ENCODE measurements at regions not wholly inside any gene's neighbourhood (a gene's known extent, or its start where the extent isn't known, plus 50 kb on each side); places are given as distances from the start of the nearest gene placed in this dataset.

DNA sequence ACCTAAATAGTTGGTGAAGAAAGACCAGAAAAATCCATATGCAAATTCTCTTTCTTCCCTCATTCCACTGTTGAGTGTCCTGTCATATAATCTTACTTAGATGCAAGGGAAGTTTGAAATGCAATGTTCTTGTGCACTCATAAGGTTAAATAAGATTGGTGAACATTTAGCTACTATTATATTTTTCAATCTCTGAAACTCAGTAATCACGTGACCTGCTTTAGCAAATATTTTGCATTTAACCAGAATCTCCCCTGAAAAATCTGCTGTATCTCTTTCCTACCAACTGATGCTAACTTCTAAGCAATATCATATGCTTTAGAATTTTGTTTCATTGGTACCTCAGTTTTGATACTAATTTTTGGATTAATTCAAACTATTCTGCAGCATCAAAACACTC lies 533.2 kb downstream of the RIT2 start:
- CTCF ChIA-PET (ENCODE audit: low intra/inter-chr PET ratio) = no interaction called here
- no peaks in the 10 kb centered on the region for H4K20me1 ChIP-seq (replicated peaks; ENCODE audit: control insufficient read depth, insufficient read depth, low read length)
- in situ Hi-C loops (cut with MboI) = no loop called here
- H2AFZ ChIP-seq (ENCODE audit: low read depth, low read length) = no peak overlapping the region
- H3K9ac ChIP-seq (ENCODE audit: insufficient read depth in 1 of 2, low read depth in 2 of 2, low read length in 2 of 2) = no peak overlapping the region
- BruUV-seq (replicated peaks) = no TSS peak
- 0% methylated on average over 1 of the region's 1 CpG for WGBS (ENCODE audit: insufficient coverage, low coverage, missing lambda C conversion rate)
- no peak for ATAC-seq
- TF ChIP-seq MEF2D (tag; conservative IDR thresholded peaks at IDR 0.05; ENCODE audit: low read depth) = no peak
- TF ChIP-seq, protein P1, sequence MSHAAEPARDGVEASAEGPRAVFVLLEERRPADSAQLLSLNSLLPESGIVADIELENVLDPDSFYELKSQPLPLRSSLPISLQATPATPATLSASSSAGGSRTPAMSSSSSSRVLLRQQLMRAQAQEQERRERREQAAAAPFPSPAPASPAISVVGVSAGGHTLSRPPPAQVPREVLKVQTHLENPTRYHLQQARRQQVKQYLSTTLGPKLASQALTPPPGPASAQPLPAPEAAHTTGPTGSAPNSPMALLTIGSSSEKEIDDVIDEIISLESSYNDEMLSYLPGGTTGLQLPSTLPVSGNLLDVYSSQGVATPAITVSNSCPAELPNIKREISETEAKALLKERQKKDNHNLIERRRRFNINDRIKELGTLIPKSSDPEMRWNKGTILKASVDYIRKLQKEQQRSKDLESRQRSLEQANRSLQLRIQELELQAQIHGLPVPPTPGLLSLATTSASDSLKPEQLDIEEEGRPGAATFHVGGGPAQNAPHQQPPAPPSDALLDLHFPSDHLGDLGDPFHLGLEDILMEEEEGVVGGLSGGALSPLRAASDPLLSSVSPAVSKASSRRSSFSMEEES (CRISPR knock-in tag; IDR thresholded peaks at IDR 0.05) = peak; percentile 76
- no peaks in the 10 kb centered on the region for H3K79me2 ChIP-seq (ENCODE audit: control insufficient read depth, insufficient read depth, low read length)
- no peaks in the 10 kb centered on the region for H3K4me1 ChIP-seq (replicated peaks in 1 of 2; ENCODE audit: control insufficient read depth in 2 of 2, insufficient read depth in 2 of 2, low read length in 2 of 2)
- no peak overlapping the region for H3K4me2 ChIP-seq (ENCODE audit: insufficient read depth, low read length)
- DNase-seq (ENCODE audit: extremely low read depth in 1 of 4, low spot score in 3 of 4) = no peak
- intact Hi-C loops (cut with micrococcal nuclease) = no loop called here
- H3K27me3 ChIP-seq (ENCODE audit: control insufficient read depth in 2 of 2, insufficient read depth in 2 of 2, low read length in 2 of 2) = no peaks in the 10 kb centered on the region
- POLR2A ChIA-PET = no interaction called here
- no peak for FAIRE-seq
- no peaks in the 10 kb centered on the region for H3K36me3 ChIP-seq (ENCODE audit: control insufficient read depth, insufficient read depth, low read length)
- no peak overlapping the region for H3K27ac ChIP-seq (ENCODE audit: extremely low read depth, low read depth, low read length)
- H3K9me1 ChIP-seq (ENCODE audit: control insufficient read depth, insufficient read depth, low read length) = no peaks in the 10 kb centered on the region
- H3K9me3 ChIP-seq (replicated peaks; ENCODE audit: control insufficient read depth, insufficient read depth, low read depth, low read length) = no peaks in the 10 kb centered on the region
- H3K4me3 ChIP-seq = no peak overlapping the region

- 0% methylated on average over 1 of the region's 1 CpG for WGBS (ENCODE audit: insufficient coverage, low coverage, missing lambda C conversion rate)
- Histone ChIP-seq H3K4me2 (ENCODE audit: insufficient read depth, low read length) (no peak overlapping the region), H3K36me3 (ENCODE audit: control insufficient read depth, insufficient read depth, low read length) (no peaks in the 10 kb centered on the region), H3K27me3 (ENCODE audit: control insufficient read depth in 2 of 2, insufficient read depth in 2 of 2, low read length in 2 of 2) (no peaks in the 10 kb centered on the region), H3K4me1 (replicated peaks in 1 of 2; ENCODE audit: control insufficient read depth in 2 of 2, insufficient read depth in 2 of 2, low read length in 2 of 2) (no peaks in the 10 kb centered on the region), H3K79me2 (ENCODE audit: control insufficient read depth, insufficient read depth, low read length) (no peaks in the 10 kb centered on the region), H3K27ac (ENCODE audit: extremely low read depth, low read depth, low read length) (no peak overlapping the region), H3K9ac (ENCODE audit: insufficient read depth in 1 of 2, low read depth in 2 of 2, low read length in 2 of 2) (no peak overlapping the region), H3K4me3 (no peak overlapping the region), H3K9me3 (replicated peaks; ENCODE audit: control insufficient read depth, insufficient read depth, low read depth, low read length) (no peaks in the 10 kb centered on the region), H2AFZ (ENCODE audit: low read depth, low read length) (no peak overlapping the region), H3K9me1 (ENCODE audit: control insufficient read depth, insufficient read depth, low read length) (no peaks in the 10 kb centered on the region), H4K20me1 (replicated peaks; ENCODE audit: control insufficient read depth, insufficient read depth, low read length) (no peaks in the 10 kb centered on the region)
- FAIRE-seq = no peak
- ATAC-seq = no peak
- POLR2A ChIA-PET = interaction anchor here (0.7 kb wide), 1 partner anchor 33 kb away, joined by 4 read pairs; no protein-coding TSS in a partner anchor
- DNase-seq (ENCODE audit: extremely low read depth in 1 of 4, low spot score in 3 of 4) = no peak
- CTCF ChIA-PET (ENCODE audit: low intra/inter-chr PET ratio) = no interaction called here
- intact Hi-C loops (cut with micrococcal nuclease) = no loop called here
- no TSS peak for BruUV-seq (replicated peaks)
- in situ Hi-C loops (cut with MboI) = no loop called here
- TF ChIP-seq HMG20B (CRISPR knock-in tag; IDR thresholded peaks at IDR 0.05) (no peak), ZNF644 (tag; IDR thresholded peaks at IDR 0.05; ENCODE audit: low read depth) (no peak), LCOR (CRISPR knock-in tag; IDR thresholded peaks at IDR 0.05) (no peak), ZFX (CRISPR knock-in tag; IDR thresholded peaks at IDR 0.05) (no peak), MIER1 (IDR thresholded peaks at IDR 0.05; ENCODE audit: low read depth) (no peak), TEAD1 (CRISPR knock-in tag; IDR thresholded peaks at IDR 0.05) (no peak), ZBTB5 (IDR thresholded peaks at IDR 0.05) (no peak), ZNF280B (CRISPR knock-in tag; IDR thresholded peaks at IDR 0.05) (no peak), BHLHE40 (IDR thresholded peaks at IDR 0.05; ENCODE audit: low read length) (no peak), ELF2 (CRISPR knock-in tag; IDR thresholded peaks at IDR 0.05) (no peak), SRSF7 (optimal IDR thresholded peaks at IDR 0.05; ENCODE audit: low read depth, low read length) (no peak)
These were observed 532.2 kb downstream of the RIT2 start for GRCh38 chr18:42583283-42583731.
